Natural killer cell (primary cell): ENCODE measurements at regions not wholly inside any gene's neighbourhood (a gene's known extent, or its start where the extent isn't known, plus 50 kb on each side); places are given as distances from the start of the nearest gene placed in this dataset.

Experiments
- ATAC-seq, 3 donors: fragments of 150-1000 bp in 2 of 3; fragments of 200-7000 bp in 1 of 3; cut with Tn5 transposase; 1 replicate in 1 of 3; 2 replicates in 2 of 3; pipeline ENCODE4 v1.10.0; 2021; ENCODE audit warnings: mild to moderate bottlenecking in 2 of 3, moderate library complexity in 2 of 3
- DNase-seq, 2 donors: peaks; one replicate each; pipeline versions ENCODE4 v3.0.0 to v3.0.0-alpha.2; 2013 to 2021; ENCODE audit warnings: mixed read lengths in 1 of 2
- H3K27ac ChIP-seq: one replicate; pipeline ENCODE4 v1.5.1; 2013; ENCODE audit warnings: mild to moderate bottlenecking, low read length
- H3K27me3 ChIP-seq: one replicate; pipeline ENCODE4 v1.6.1; 2013; ENCODE audit warnings: low read length; ENCODE audit not compliant: control insufficient read depth, insufficient read depth
- H3K36me3 ChIP-seq: one replicate; pipeline ENCODE4 v1.6.1; 2013; ENCODE audit warnings: low read length; ENCODE audit not compliant: control insufficient read depth, insufficient read depth
- H3K4me1 ChIP-seq: one replicate; pipeline ENCODE4 v1.6.1; 2013; ENCODE audit warnings: low read length; ENCODE audit not compliant: control insufficient read depth, insufficient read depth
- H3K4me3 ChIP-seq: one replicate; pipeline ENCODE4 v1.5.1; 2013; ENCODE audit warnings: low read length
- H3K9me3 ChIP-seq: one replicate; pipeline ENCODE4 v1.6.1; 2013; ENCODE audit warnings: low read length; ENCODE audit not compliant: control insufficient read depth, insufficient read depth
- H3K27ac Mint-ChIP-seq, 2 donors: one replicate each; pipeline ENCODE4 v1.8.0; 2022; ENCODE audit warnings: mild to moderate bottlenecking in 2 of 2, mixed read lengths in 2 of 2, moderate library complexity in 1 of 2
- H3K27me3 Mint-ChIP-seq, 2 donors: one replicate each; pipeline ENCODE4 v1.8.0; 2022; ENCODE audit warnings: low read depth in 2 of 2, mixed read lengths in 2 of 2
- H3K36me3 Mint-ChIP-seq: one replicate; pipeline ENCODE4 v1.8.0; 2022; ENCODE audit warnings: mixed read lengths
- H3K4me1 Mint-ChIP-seq, 2 donors: one replicate each; pipeline ENCODE4 v1.8.0; 2022; ENCODE audit warnings: mixed read lengths in 2 of 2
- H3K4me3 Mint-ChIP-seq: one replicate; pipeline ENCODE4 v1.8.0; 2022; ENCODE audit warnings: mild to moderate bottlenecking, moderate library complexity, mixed read lengths
- H3K9me3 Mint-ChIP-seq, 2 donors: one replicate each; pipeline ENCODE4 v1.8.0; 2022; ENCODE audit warnings: mixed read lengths in 2 of 2
- WGBS: methylation state at CpG from one replicate; pipeline ENCODE4 v1.1.7; 2013; ENCODE audit warnings: missing lambda C conversion rate; ENCODE audit not compliant: insufficient coverage; 5-methylcytosine and 5-hydroxymethylcytosine counted together
- intact Hi-C: fragments of 100-400 bp; cut with micrococcal nuclease; formaldehyde crosslinking; loops from one replicate; pipeline ENCODE4 v1.14.2; 2022
- TF ChIP-seq, protein P1 (sequence below): fragments of 200-600 bp; IDR thresholded peaks from one replicate; pipeline ENCODE4 v1.8.0; 2022; ENCODE audit warnings: antibody characterized with exemption

DNA sequence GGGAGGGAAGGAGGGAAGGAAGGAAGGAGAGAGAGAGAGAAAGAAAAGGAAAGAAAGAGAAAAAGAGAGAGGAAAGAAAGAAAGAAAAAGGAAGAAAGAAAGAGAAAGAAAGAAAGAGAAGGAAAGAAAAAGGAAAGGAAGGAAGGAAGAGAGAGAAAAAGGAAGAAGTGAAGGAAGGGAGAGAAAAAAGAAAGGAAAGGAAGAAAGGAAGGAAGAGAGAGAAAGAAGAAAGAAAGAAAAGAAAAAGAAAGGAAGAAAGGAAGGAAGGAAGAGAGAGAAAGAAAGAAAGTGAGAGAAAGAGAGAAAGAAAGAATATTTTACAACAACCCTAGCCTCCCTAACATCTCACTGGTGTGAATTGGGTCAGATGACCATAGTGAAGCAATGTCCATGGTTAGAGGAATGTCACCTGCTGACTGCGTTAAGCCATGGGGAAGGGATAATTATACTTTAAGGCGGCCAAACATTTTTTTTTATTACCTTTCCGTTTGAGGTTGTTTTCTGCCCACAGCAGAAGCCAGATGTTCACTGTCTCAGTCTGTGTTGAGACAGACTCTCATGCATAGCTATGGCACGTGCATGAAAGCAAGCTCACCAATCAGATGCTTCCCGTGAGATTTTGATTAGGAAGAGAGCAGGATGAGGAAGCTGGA is 76.4 kb downstream of the SNRPE start:
- no peaks in the 10 kb centered on the region for H3K4me1 Mint-ChIP-seq
- Histone ChIP-seq H3K36me3 (no peaks in the 10 kb centered on the region), H3K27ac (no peak overlapping the region), H3K4me3 (no peak overlapping the region), H3K27me3 (no peaks in the 10 kb centered on the region), H3K4me1 (no peaks in the 10 kb centered on the region), H3K9me3 (no peaks in the 10 kb centered on the region)
- ATAC-seq (no peak), DNase-seq (no peak)
- intact Hi-C loops = no loop called here
- H3K9me3 Mint-ChIP-seq = no peaks in the 10 kb centered on the region
- TF ChIP-seq, protein P1, sequence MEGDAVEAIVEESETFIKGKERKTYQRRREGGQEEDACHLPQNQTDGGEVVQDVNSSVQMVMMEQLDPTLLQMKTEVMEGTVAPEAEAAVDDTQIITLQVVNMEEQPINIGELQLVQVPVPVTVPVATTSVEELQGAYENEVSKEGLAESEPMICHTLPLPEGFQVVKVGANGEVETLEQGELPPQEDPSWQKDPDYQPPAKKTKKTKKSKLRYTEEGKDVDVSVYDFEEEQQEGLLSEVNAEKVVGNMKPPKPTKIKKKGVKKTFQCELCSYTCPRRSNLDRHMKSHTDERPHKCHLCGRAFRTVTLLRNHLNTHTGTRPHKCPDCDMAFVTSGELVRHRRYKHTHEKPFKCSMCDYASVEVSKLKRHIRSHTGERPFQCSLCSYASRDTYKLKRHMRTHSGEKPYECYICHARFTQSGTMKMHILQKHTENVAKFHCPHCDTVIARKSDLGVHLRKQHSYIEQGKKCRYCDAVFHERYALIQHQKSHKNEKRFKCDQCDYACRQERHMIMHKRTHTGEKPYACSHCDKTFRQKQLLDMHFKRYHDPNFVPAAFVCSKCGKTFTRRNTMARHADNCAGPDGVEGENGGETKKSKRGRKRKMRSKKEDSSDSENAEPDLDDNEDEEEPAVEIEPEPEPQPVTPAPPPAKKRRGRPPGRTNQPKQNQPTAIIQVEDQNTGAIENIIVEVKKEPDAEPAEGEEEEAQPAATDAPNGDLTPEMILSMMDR = peak; percentile 8
- H3K36me3 Mint-ChIP-seq = no peaks in the 10 kb centered on the region
- H3K27ac Mint-ChIP-seq = no peak overlapping the region
- peaks cover 6 to 15% of the 10 kb centered on the region in 2 donors for H3K27me3 Mint-ChIP-seq
- WGBS = 48% methylated on average over 5 of the region's 5 CpGs
- no peak overlapping the region for H3K4me3 Mint-ChIP-seq

DNA sequence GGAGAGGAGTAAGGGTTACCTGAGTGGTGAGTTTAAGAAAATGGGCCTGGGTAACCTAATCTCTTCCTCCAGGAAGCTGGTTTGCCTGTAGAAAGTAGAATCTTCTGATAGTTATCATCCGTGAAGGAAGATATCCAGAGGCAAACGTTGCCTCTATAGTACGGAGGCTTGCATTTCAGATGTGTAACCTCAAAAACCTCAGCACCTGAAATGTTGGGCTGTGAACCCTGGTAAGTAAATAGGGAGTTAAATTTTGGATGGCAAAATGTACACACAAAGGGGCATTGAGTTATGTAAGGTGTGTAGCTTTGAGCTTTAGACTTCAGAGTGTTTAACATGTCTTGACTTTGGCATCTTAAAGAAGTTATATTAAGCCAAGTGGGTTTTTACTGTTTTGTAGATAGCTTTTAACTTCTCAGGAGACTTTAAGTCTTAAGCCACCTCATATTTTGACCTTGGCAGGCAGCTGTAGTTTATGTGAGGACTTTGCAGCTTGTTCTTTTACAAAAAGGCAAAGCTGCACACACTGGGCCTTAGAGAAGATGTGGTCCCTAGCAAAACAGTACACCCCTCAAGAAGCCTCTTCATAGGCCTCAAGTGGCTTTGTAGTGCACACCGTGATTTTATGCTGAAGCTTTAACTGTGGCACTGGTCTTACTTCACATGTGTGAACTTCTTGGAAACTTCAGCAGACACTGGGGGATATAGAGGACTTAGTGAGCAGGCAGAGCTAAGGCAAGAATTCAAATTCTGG is 83.4 kb downstream of the SNRPE start:
- no peaks in the 10 kb centered on the region for H3K9me3 Mint-ChIP-seq
- no peaks in the 10 kb centered on the region for H3K27me3 ChIP-seq
- WGBS = 53% methylated on average over 4 of the region's 4 CpGs
- DNase-seq (no peak), ATAC-seq (no peak)
- peaks cover 0 to 9% of the 10 kb centered on the region in 2 donors for H3K27me3 Mint-ChIP-seq
- intact Hi-C loops = no loop called here
- H3K9me3 ChIP-seq = no peaks in the 10 kb centered on the region
- H3K4me3 Mint-ChIP-seq = no peak overlapping the region
- H3K36me3 ChIP-seq = no peaks in the 10 kb centered on the region
- TF ChIP-seq, protein P1 = no peak
- H3K4me1 ChIP-seq = no peaks in the 10 kb centered on the region
- H3K27ac Mint-ChIP-seq = no peak overlapping the region
- no peak overlapping the region for H3K4me3 ChIP-seq
- H3K36me3 Mint-ChIP-seq = no peaks in the 10 kb centered on the region
- no peaks in the 10 kb centered on the region for H3K4me1 Mint-ChIP-seq
- H3K27ac ChIP-seq = no peak overlapping the region

DNA sequence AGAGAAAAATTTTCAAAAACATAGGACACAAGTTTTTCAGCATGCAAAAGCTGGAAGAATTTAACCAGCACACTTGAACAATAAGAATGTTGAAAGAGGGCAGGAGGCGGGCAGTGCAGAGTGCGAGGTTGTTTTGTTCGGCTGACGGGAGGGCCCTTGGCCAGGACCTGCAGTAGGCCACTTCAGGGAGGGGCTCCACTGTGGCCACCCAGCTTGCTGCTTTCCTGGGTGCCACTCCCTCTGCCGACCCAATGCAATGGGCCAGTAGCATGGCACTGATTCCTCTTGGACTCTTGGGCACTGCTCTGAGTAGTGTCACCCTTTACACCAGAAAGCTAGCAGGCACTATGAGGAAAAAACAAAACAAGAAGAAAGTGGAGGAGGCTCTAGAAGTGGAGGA is 92.9 kb downstream of the SNRPE start:
- Histone ChIP-seq H3K9me3 (peaks cover 11% of the 10 kb centered on the region), H3K36me3 (no peaks in the 10 kb centered on the region), H3K27me3 (no peaks in the 10 kb centered on the region), H3K4me1 (no peaks in the 10 kb centered on the region), H3K27ac (no peak overlapping the region), H3K4me3 (no peak overlapping the region)
- peaks cover 14% of the 10 kb centered on the region for H3K36me3 Mint-ChIP-seq
- intact Hi-C loops = no loop called here
- WGBS = 95% methylated on average over 5 of the region's 5 CpGs
- TF ChIP-seq, protein P1 = no peak
- peaks cover 4 to 11% of the 10 kb centered on the region in 2 donors for H3K9me3 Mint-ChIP-seq
- ATAC-seq = no peak
- DNase-seq = no peak
- no peaks in the 10 kb centered on the region for H3K4me1 Mint-ChIP-seq
- no peak overlapping the region for H3K4me3 Mint-ChIP-seq
- H3K27ac Mint-ChIP-seq = no peak overlapping the region
- H3K27me3 Mint-ChIP-seq = peaks cover 21 to 25% of the 10 kb centered on the region in 2 donors
